LNCAP (cell line): ENCODE measurements at regions not wholly inside any gene's neighbourhood (a gene's known extent, or its start where the extent isn't known, plus 50 kb on each side); places are given as distances from the start of the nearest gene placed in this dataset.

Experiments used
- TF ChIP-seq, protein P1 (sequence below): fragments of 450-650 bp; IDR thresholded peaks from 2 replicates; pipeline ENCODE4 v1.5.1; 2017; ENCODE audit warnings: mild to moderate bottlenecking

DNA sequence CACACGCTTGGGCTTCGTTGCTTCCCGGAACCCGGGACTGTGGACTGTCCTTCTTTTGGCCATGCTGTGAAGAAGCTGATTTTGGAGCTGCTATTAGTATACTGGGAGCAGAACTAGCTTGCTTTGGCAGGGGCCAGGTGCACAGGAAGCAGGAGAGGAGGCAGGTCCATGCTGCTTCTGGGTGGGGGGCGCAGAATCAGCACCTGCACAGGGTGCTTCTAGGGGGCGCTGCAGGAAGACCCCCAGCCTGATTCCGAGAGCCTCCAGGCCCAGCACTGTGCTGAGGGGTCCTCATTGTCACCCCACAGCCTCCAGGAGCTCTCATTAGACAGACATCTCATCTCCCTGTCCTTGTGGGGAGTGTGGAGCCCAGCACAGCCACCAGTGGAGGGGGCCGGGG is 252.6 kb upstream of the IRX4 start:
- TF ChIP-seq, protein P1, sequence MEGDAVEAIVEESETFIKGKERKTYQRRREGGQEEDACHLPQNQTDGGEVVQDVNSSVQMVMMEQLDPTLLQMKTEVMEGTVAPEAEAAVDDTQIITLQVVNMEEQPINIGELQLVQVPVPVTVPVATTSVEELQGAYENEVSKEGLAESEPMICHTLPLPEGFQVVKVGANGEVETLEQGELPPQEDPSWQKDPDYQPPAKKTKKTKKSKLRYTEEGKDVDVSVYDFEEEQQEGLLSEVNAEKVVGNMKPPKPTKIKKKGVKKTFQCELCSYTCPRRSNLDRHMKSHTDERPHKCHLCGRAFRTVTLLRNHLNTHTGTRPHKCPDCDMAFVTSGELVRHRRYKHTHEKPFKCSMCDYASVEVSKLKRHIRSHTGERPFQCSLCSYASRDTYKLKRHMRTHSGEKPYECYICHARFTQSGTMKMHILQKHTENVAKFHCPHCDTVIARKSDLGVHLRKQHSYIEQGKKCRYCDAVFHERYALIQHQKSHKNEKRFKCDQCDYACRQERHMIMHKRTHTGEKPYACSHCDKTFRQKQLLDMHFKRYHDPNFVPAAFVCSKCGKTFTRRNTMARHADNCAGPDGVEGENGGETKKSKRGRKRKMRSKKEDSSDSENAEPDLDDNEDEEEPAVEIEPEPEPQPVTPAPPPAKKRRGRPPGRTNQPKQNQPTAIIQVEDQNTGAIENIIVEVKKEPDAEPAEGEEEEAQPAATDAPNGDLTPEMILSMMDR = no peak

GRCh38 chr5:2134543-2135292 is 252.0 kb upstream of the IRX4 start:
- TF ChIP-seq, protein P1 = no peak

DNA sequence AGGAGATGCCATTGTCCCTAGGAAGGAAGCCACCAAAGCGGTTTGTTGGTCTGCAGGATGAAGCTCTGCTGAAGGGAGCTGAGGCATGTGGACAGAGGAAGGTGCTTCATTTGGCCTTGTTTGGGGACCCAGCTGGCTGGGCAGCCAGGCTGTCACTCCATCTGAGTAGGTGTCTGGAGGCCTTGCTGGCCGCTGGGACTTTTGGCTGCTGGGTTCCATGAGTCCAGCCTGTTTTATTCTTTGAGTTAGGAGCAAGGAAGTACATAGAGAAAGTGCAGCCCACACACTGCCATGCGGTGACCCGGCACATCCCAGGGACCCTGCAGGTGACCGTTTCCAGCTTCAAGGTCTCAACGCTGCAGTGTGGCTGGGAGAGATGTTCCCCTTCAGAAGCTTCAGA is 251.2 kb upstream of the IRX4 start:
- TF ChIP-seq, protein P1 = no peak

GRCh38 chr5:2133080-2133479 is 250.4 kb upstream of the IRX4 start:
- TF ChIP-seq, protein P1 = no peak

DNA sequence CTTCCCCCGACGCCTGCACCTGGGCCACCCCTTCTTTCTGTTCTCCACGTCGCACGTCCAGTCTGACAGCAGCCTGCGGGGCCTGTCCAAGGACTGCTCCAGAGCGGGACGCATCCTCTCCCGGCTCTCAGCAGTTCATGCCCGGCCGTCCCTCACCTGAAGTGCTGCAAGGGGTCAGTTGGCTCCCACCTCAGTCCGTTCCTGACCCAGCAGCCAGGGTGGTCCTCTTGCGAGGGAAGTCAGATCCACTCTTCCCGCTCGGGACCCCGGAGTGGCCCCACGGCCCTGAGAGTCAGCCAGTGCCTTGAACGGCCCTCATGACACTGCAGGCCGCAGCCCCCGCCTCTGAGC is 249.7 kb upstream of the IRX4 start:
- TF ChIP-seq, protein P1 = no peak

- TF ChIP-seq, protein P1 = no peak
These were observed 249.2 kb upstream of the IRX4 start for GRCh38 chr5:2131826-2132496.

- TF ChIP-seq, protein P1 = no peak
These were observed 248.5 kb upstream of the IRX4 start for GRCh38 chr5:2131196-2131595.
